PFSK-1 (cell line): ENCODE measurements at regions not wholly inside any gene's neighbourhood (a gene's known extent, or its start where the extent isn't known, plus 50 kb on each side); places are given as distances from the start of the nearest gene placed in this dataset.

Experiments
- FOXP2 ChIP-seq: optimal IDR thresholded peaks from 2 replicates; pipeline ENCODE3; 2011; ENCODE audit warnings: borderline replicate concordance, control low read depth, inconsistent platforms; ENCODE audit not compliant: insufficient read depth; ENCODE audit errors: extremely low read length, extremely low read depth
- POLR2AphosphoS5 ChIP-seq: IDR thresholded peaks from 2 replicates; pipeline ENCODE4 v1.6.1; 2012; ENCODE audit warnings: low read depth, mild to moderate bottlenecking, control low read depth, low read length, moderate library complexity
- REST ChIP-seq, 2 experiments: IDR thresholded peaks; 2 replicates each; pipeline versions ENCODE4 v1.6.1 to v1.8.0; 2011 to 2012; ENCODE audit warnings: low read depth in 2 of 2, low read length in 2 of 2, control low read depth in 1 of 2, inconsistent platforms in 1 of 2, mild to moderate bottlenecking in 1 of 2, moderate library complexity in 1 of 2; ENCODE audit not compliant: insufficient read depth in 1 of 2
- SIN3A ChIP-seq: IDR thresholded peaks from 2 replicates; pipeline ENCODE4 v1.6.1; 2012; ENCODE audit warnings: mild to moderate bottlenecking, low read length, moderate library complexity, borderline replicate concordance; ENCODE audit not compliant: insufficient read depth
- TAF1 ChIP-seq: IDR thresholded peaks from 2 replicates; pipeline ENCODE4 v1.6.1; 2012; ENCODE audit warnings: low read length, control low read depth, borderline replicate concordance; ENCODE audit not compliant: insufficient read depth

- no peak for TF ChIP-seq SIN3A
- no peak for TF ChIP-seq REST (IDR thresholded peaks at IDR 0.05; ENCODE audit: insufficient read depth in 1 of 2, low read depth in 2 of 2, low read length in 2 of 2)
- TF ChIP-seq TAF1, result no peak
- TF ChIP-seq POLR2AphosphoS5, result no peak
- no peak for TF ChIP-seq FOXP2
These were observed 615.1 kb upstream of the NRSN1 start for GRCh38 chr6:23510778-23511510.

GRCh38 chr6:23511817-23512216, 614.2 kb upstream of the NRSN1 start:
- TF ChIP-seq SIN3A, result no peak
- TF ChIP-seq POLR2AphosphoS5, result no peak
- no peak for TF ChIP-seq REST (IDR thresholded peaks at IDR 0.05; ENCODE audit: insufficient read depth in 1 of 2, low read depth in 2 of 2, low read length in 2 of 2)
- TF ChIP-seq FOXP2, result no peak
- TF ChIP-seq TAF1, result no peak

- TF ChIP-seq FOXP2, result no peak
- no peak for TF ChIP-seq SIN3A
- no peak for TF ChIP-seq POLR2AphosphoS5
- TF ChIP-seq TAF1, result no peak
- no peak for TF ChIP-seq REST (IDR thresholded peaks at IDR 0.05; ENCODE audit: insufficient read depth in 1 of 2, low read depth in 2 of 2, low read length in 2 of 2)
These were observed 607.7 kb upstream of the NRSN1 start for GRCh38 chr6:23518294-23518693.

GRCh38 chr6:23522792-23523547, 603.0 kb upstream of the NRSN1 start:
- TF ChIP-seq TAF1, result no peak
- no peak for TF ChIP-seq SIN3A
- no peak for TF ChIP-seq REST (IDR thresholded peaks at IDR 0.05; ENCODE audit: insufficient read depth in 1 of 2, low read depth in 2 of 2, low read length in 2 of 2)
- TF ChIP-seq POLR2AphosphoS5, result no peak
- no peak for TF ChIP-seq FOXP2
